PC-3 (cell line): ENCODE measurements at regions not wholly inside any gene's neighbourhood (a gene's known extent, or its start where the extent isn't known, plus 50 kb on each side); places are given as distances from the start of the nearest gene placed in this dataset.
"Not testable (repeated sequence)": the region's sequence is repeated elsewhere in the genome, so short reads cannot be mapped to it uniquely, and the experiment has no call there.

Source experiments
- CTCF ChIP-seq: fragments of 300-600 bp; sonication (generic); conservative IDR thresholded peaks from 2 replicates; pipeline ENCODE4 v1.5.1; 2017; ENCODE audit warnings: antibody characterized with exemption, low read depth, mild to moderate bottlenecking, low read length
- EZH2 ChIP-seq: fragments of 300-600 bp; sonication (generic); IDR thresholded peaks from one replicate; pipeline ENCODE4 v1.6.1; 2017; ENCODE audit warnings: antibody characterized with exemption, mild to moderate bottlenecking, low read length; ENCODE audit not compliant: unreplicated experiment

DNA sequence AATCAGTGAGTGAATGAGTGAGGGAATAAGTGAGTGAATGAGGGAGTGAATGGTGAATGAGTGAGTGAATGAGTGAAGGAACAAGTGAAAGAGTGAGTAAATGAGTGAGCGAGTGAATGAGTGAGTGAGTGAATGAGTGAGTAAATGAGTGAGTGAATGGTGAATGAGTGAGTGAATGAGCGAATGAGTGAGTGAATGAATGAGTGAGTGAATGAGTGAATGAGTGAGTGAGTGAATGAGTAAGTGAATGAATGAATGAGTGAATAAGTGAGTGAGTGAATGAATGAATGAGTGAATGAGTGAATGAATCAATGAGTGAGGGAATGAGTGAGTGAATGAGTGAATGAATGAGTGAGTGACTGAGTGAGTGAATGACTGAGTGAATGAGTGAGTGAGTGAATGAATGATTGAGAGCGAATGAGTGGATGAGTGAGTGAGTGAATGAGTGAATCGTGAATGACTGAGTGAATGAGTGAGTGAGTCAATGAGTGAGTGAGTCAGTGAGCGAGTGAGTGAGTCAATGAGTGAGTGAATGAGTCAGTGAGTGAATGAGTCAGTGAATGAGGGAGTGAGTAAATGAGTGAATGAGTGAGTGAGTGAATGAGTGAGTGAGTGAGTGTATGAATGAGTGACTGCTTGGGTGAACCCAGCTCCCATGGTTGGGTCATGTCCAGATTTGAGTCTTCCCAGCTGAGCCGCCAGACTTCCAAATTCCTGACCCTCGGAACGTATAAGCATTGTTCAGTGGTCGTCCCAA, 133.0 kb downstream of the NPIPB11 start:
- TF ChIP-seq CTCF, EZH2: not testable (repeated sequence)
